ENCODE measurements at regions not wholly inside any gene's neighbourhood (a gene's known extent, or its start where the extent isn't known, plus 50 kb on each side); places are given as distances from the start of the nearest gene placed in this dataset.

DNA sequence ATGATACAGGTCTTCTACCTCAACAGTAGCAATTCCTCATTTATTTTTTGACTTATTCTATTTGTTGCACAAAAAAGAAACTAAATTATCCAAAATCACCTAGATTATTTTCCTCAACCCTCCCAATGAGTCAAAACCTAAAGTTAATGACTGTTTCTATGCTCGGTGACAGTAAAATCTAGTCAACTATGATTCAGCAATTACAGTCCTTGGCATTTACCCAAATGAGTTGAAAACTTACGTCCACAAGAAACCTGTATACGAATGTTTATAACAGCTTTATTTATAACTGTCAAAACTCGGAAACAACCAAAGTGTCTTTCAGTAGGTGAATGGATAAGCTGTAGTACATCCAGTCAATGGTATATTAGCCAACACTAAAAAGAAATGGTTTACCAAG, 439.3 kb downstream of the CBLN2 start:
- TF ChIP-seq, protein P1, sequence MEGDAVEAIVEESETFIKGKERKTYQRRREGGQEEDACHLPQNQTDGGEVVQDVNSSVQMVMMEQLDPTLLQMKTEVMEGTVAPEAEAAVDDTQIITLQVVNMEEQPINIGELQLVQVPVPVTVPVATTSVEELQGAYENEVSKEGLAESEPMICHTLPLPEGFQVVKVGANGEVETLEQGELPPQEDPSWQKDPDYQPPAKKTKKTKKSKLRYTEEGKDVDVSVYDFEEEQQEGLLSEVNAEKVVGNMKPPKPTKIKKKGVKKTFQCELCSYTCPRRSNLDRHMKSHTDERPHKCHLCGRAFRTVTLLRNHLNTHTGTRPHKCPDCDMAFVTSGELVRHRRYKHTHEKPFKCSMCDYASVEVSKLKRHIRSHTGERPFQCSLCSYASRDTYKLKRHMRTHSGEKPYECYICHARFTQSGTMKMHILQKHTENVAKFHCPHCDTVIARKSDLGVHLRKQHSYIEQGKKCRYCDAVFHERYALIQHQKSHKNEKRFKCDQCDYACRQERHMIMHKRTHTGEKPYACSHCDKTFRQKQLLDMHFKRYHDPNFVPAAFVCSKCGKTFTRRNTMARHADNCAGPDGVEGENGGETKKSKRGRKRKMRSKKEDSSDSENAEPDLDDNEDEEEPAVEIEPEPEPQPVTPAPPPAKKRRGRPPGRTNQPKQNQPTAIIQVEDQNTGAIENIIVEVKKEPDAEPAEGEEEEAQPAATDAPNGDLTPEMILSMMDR (conservative IDR thresholded peaks at IDR 0.05; ENCODE audit: low read depth, low read length), result no peak
- TF ChIP-seq EZH2 (IDR thresholded peaks at IDR 0.05; ENCODE audit: borderline replicate concordance, low read depth, low read length, poor library complexity, severe bottlenecking), result no peak

Data from A673 (cell line).